ENCODE measurements at regions not wholly inside any gene's neighbourhood (a gene's known extent, or its start where the extent isn't known, plus 50 kb on each side); places are given as distances from the start of the nearest gene placed in this dataset.

DNA sequence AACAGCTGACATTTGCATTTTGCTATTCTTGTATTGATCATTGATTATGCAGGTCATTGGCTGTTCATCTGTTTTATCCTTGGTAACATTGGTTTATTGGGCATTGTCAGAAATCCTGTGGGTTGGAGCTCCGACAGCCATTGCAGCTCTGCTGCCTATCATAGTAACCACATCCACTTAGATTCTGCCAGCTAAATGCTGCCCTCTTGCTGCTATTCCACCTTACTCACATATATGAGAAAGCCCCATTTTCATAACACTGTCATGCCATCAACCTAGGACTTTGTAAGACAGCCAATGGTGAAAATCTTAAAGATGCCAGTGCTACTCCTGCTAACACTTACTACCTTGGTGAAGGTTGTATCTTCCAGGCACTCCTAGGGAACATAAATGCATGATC lies 187.3 kb upstream of the CXCL13 start:
- TF ChIP-seq, protein P1, sequence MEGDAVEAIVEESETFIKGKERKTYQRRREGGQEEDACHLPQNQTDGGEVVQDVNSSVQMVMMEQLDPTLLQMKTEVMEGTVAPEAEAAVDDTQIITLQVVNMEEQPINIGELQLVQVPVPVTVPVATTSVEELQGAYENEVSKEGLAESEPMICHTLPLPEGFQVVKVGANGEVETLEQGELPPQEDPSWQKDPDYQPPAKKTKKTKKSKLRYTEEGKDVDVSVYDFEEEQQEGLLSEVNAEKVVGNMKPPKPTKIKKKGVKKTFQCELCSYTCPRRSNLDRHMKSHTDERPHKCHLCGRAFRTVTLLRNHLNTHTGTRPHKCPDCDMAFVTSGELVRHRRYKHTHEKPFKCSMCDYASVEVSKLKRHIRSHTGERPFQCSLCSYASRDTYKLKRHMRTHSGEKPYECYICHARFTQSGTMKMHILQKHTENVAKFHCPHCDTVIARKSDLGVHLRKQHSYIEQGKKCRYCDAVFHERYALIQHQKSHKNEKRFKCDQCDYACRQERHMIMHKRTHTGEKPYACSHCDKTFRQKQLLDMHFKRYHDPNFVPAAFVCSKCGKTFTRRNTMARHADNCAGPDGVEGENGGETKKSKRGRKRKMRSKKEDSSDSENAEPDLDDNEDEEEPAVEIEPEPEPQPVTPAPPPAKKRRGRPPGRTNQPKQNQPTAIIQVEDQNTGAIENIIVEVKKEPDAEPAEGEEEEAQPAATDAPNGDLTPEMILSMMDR (IDR thresholded peaks at IDR 0.05; ENCODE audit: insufficient read depth, low read length), result no peak
- TF ChIP-seq, protein P2, sequence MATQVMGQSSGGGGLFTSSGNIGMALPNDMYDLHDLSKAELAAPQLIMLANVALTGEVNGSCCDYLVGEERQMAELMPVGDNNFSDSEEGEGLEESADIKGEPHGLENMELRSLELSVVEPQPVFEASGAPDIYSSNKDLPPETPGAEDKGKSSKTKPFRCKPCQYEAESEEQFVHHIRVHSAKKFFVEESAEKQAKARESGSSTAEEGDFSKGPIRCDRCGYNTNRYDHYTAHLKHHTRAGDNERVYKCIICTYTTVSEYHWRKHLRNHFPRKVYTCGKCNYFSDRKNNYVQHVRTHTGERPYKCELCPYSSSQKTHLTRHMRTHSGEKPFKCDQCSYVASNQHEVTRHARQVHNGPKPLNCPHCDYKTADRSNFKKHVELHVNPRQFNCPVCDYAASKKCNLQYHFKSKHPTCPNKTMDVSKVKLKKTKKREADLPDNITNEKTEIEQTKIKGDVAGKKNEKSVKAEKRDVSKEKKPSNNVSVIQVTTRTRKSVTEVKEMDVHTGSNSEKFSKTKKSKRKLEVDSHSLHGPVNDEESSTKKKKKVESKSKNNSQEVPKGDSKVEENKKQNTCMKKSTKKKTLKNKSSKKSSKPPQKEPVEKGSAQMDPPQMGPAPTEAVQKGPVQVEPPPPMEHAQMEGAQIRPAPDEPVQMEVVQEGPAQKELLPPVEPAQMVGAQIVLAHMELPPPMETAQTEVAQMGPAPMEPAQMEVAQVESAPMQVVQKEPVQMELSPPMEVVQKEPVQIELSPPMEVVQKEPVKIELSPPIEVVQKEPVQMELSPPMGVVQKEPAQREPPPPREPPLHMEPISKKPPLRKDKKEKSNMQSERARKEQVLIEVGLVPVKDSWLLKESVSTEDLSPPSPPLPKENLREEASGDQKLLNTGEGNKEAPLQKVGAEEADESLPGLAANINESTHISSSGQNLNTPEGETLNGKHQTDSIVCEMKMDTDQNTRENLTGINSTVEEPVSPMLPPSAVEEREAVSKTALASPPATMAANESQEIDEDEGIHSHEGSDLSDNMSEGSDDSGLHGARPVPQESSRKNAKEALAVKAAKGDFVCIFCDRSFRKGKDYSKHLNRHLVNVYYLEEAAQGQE (IDR thresholded peaks at IDR 0.05; ENCODE audit: insufficient replicate concordance, low read depth), result no peak
- no peak for TF ChIP-seq POLR2AphosphoS5 (IDR thresholded peaks at IDR 0.05; ENCODE audit: low read depth)
- no peak for TF ChIP-seq SPI1 (IDR thresholded peaks at IDR 0.05; ENCODE audit: borderline replicate concordance, low read depth)
